Kidney (tissue), 13 donors: ENCODE measurements at regions not wholly inside any gene's neighbourhood (a gene's known extent, or its start where the extent isn't known, plus 50 kb on each side); places are given as distances from the start of the nearest gene placed in this dataset.
"Not testable (repeated sequence)": the region's sequence is repeated elsewhere in the genome, so short reads cannot be mapped to it uniquely, and the experiment has no call there.

Experiments
- DNase-seq, 5 donors: peaks; one replicate each; pipeline ENCODE4 v3.0.0-alpha.2; 2013 to 2020
- FAIRE-seq: peaks from 2 replicates; lab custom pipeline; 2012; peaks lifted over from hg19 to GRCh38; lab: Jason Lieb, UNC
- H3K27ac ChIP-seq, 2 donors: one replicate each; pipeline ENCODE4 v1.7.0; 2013; ENCODE audit warnings: low read depth in 2 of 2, low read length in 2 of 2, inconsistent platforms in 1 of 2
- H3K27me3 ChIP-seq: one replicate; pipeline ENCODE4 v1.7.1; 2013; ENCODE audit warnings: low read length, inconsistent platforms; ENCODE audit not compliant: control insufficient read depth, insufficient read depth
- H3K36me3 ChIP-seq, 3 donors: one replicate each; pipeline versions ENCODE4 v1.7.0 to v1.7.1; 2013; ENCODE audit warnings: low read length in 3 of 3, control low read depth in 1 of 3, inconsistent platforms in 1 of 3; ENCODE audit not compliant: insufficient read depth in 3 of 3, control insufficient read depth in 2 of 3
- H3K4me1 ChIP-seq, 3 donors: one replicate each; pipeline versions ENCODE4 v1.7.0 to v1.7.1; 2013; ENCODE audit warnings: low read length in 3 of 3, inconsistent platforms in 1 of 3, low read depth in 1 of 3; ENCODE audit not compliant: control insufficient read depth in 2 of 3, insufficient read depth in 2 of 3
- H3K4me3 ChIP-seq, 3 donors: one replicate each; pipeline versions ENCODE4 v1.7.0 to v1.8.1; 2013; ENCODE audit warnings: low read length in 3 of 3, control low read depth in 1 of 3, inconsistent platforms in 1 of 3
- H3K9ac ChIP-seq, 3 donors: one replicate each; pipeline versions ENCODE4 v1.7.0 to v1.7.1; 2013; ENCODE audit warnings: low read length in 3 of 3, control low read depth in 1 of 3, inconsistent platforms in 1 of 3
- H3K9me3 ChIP-seq, 3 donors: one replicate each; pipeline versions ENCODE4 v1.7.0 to v1.7.1; 2013; ENCODE audit warnings: low read length in 3 of 3, control low read depth in 1 of 3, inconsistent platforms in 1 of 3; ENCODE audit not compliant: control insufficient read depth in 2 of 3, insufficient read depth in 1 of 3
- intact Hi-C: fragments of 100-400 bp; cut with DNase I; formaldehyde crosslinking; loops from one replicate; pipeline ENCODE4 v1.11.1; 2022
- TF ChIP-seq, protein P1 (sequence below): IDR thresholded peaks from 3 replicates; pipeline ENCODE4 v1.5.1; 2012; ENCODE audit warnings: mild to moderate bottlenecking, moderate library complexity, borderline replicate concordance; ENCODE audit not compliant: insufficient read depth; ENCODE audit errors: extremely low read depth
- donor health status: control.
- donor health status: control.
- donor health status: control.
- donor health status: control.
- donor health status: control.
- donor health status: DM: yes; HTN: yes; CAD: no.
- donor health status: Normal renal cell carcinoma (clear cell type).

DNA sequence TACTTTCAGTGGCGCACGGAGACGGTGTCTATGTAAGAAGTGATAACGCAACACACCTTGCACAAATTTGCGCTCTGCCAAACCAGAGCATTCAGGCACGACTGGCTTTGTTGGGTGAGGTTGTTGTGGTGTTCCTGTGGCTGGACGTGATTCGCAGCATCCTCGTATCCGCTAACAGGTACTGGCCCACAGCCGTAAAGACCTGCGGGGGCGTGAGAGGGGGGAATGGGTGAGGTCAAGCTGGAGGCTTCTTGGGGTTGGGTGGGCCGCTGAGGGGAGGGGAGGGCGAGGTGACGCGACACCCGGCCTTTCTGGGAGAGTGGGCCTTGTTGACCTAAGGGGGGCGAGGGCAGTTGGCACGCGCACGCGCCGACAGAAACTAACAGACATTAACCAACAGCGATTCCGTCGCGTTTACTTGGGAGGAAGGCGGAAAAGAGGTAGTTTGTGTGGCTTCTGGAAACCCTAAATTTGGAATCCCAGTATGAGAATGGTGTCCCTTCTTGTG is 510.9 kb downstream of the KCNJ18 start:
- intact Hi-C loops: no loop called here
- no peak for FAIRE-seq
- Histone ChIP-seq H3K9me3 (no peaks in the 10 kb centered on the region), H3K4me1 (no peaks in the 10 kb centered on the region), H3K36me3 (no peaks in the 10 kb centered on the region), H3K4me3 (no peak overlapping the region), H3K27me3 (no peaks in the 10 kb centered on the region), H3K27ac (no peak overlapping the region), H3K9ac (no peak overlapping the region)
- TF ChIP-seq, protein P1, sequence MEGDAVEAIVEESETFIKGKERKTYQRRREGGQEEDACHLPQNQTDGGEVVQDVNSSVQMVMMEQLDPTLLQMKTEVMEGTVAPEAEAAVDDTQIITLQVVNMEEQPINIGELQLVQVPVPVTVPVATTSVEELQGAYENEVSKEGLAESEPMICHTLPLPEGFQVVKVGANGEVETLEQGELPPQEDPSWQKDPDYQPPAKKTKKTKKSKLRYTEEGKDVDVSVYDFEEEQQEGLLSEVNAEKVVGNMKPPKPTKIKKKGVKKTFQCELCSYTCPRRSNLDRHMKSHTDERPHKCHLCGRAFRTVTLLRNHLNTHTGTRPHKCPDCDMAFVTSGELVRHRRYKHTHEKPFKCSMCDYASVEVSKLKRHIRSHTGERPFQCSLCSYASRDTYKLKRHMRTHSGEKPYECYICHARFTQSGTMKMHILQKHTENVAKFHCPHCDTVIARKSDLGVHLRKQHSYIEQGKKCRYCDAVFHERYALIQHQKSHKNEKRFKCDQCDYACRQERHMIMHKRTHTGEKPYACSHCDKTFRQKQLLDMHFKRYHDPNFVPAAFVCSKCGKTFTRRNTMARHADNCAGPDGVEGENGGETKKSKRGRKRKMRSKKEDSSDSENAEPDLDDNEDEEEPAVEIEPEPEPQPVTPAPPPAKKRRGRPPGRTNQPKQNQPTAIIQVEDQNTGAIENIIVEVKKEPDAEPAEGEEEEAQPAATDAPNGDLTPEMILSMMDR: no peak
- DNase-seq: no peak

DNA sequence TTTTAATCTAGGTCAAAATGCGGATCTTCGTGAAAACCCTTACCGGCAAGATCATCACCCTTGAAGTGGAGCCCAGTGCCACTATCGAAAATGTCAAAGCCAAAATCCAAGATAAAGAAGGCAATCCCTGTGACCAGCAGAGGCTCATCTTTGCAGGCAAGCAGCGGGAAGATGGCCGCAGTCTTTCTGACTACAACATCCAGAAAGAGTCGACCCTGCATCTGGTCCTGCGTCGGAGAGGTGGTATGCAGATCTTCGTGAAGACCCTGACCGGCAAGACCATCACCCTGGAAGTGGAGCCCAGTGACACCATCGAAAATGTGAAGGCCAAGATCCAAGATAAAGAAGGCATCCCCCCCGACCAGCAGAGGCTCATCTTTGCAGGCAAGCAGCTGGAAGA is 511.8 kb downstream of the KCNJ18 start:
- H3K4me1 ChIP-seq, intact Hi-C loops, H3K9me3 ChIP-seq, H3K4me3 ChIP-seq, H3K9ac ChIP-seq, H3K36me3 ChIP-seq, FAIRE-seq, H3K27me3 ChIP-seq, DNase-seq, H3K27ac ChIP-seq: not testable (repeated sequence)

DNA sequence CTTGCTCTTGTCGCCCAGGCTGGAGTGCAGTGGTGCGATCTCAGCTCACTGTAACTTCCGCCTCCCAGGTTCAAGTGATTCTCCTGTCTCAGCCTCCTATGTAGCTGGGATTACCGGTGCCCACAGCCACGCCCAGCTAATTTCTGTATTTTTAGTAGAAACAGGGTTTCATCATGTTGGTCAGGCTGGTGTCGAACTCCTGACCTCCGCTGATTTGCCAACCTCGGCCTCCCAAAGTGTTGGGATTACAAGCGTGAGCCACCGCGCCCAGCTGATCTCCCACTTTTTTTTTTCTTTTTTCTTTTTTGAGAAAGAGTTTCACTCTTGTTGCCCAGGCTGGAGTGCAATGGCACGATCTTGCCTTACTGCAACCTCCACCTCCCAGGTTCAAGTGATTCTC is 517.9 kb downstream of the KCNJ18 start:
- DNase-seq, FAIRE-seq, H3K9me3 ChIP-seq, H3K27ac ChIP-seq, H3K4me1 ChIP-seq, H3K27me3 ChIP-seq, intact Hi-C loops, H3K36me3 ChIP-seq, H3K9ac ChIP-seq, H3K4me3 ChIP-seq: not testable (repeated sequence)

DNA sequence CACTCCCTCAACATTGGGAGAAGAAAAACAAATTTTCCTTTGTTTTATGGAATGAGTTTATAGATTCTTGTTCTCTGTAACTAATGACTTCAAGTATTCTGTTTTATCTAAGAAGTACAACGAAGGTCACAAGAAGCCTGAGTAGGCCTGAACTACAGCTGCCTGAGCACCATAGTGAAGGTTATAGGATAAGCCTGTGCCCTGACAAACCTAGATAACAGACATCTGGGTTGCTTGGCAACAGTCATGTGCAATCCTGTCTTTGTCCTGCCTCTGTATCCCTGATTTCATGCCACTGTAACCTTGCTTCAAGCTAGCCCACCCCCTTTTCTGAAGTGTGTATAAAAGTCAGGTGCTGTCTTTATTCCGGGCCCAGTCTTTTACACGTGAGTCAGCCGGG is 520.8 kb downstream of the KCNJ18 start:
- H3K27ac ChIP-seq, H3K4me3 ChIP-seq, DNase-seq, H3K36me3 ChIP-seq, H3K27me3 ChIP-seq, H3K4me1 ChIP-seq, H3K9me3 ChIP-seq, FAIRE-seq, intact Hi-C loops, H3K9ac ChIP-seq: not testable (repeated sequence)

DNA sequence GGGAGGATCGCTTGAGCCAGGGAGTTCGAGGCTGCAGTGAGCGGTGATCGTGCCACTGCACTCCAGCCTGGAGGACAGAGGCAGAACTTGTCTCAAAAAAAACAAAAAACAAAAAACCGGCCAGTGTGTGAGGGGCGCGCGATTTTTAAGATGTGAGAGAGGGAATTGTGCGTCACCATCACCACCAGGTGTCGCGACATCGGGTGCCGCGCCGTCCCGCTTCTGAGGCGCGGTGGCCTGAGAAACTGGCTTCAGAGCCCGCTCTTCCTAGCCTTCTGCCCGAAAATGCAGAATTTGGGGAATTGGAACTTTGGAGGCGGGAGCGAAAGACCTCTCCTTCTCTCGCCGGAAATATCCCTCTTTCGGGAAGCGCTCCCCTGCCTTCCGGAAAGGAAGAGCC is 524.8 kb downstream of the KCNJ18 start:
- H3K4me1 ChIP-seq: no peaks in the 10 kb centered on the region
- TF ChIP-seq, protein P1: no peak
- no peak for DNase-seq
- intact Hi-C loops: no loop called here
- H3K27ac ChIP-seq: no peak overlapping the region
- no peaks in the 10 kb centered on the region for H3K27me3 ChIP-seq
- no peaks in the 10 kb centered on the region for H3K9me3 ChIP-seq
- no peak overlapping the region for H3K9ac ChIP-seq
- FAIRE-seq: no peak
- no peaks in the 10 kb centered on the region for H3K36me3 ChIP-seq
- no peak overlapping the region for H3K4me3 ChIP-seq
